ENCODE measurements at regions not wholly inside any gene's neighbourhood (a gene's known extent, or its start where the extent isn't known, plus 50 kb on each side); places are given as distances from the start of the nearest gene placed in this dataset.
A peak's percentile ranks its signal among the peaks of the same experiment; 100 is the strongest.
"Not testable (repeated sequence)": the region's sequence is repeated elsewhere in the genome, so short reads cannot be mapped to it uniquely, and the experiment has no call there.

GRCh38 chr10:52578871-52579405, 193.6 kb downstream of the MBL2 start:
- no peak for DNase-seq (ENCODE audit: low read depth)
- TF ChIP-seq POLR2A (IDR thresholded peaks at IDR 0.05; ENCODE audit: extremely low read depth, insufficient read length) (no peak), MAX (IDR thresholded peaks at IDR 0.05; ENCODE audit: low read depth, low read length) (no peak), CTCF (IDR thresholded peaks at IDR 0.05; ENCODE audit: low read depth, low read length) (no peak), MYC (IDR thresholded peaks at IDR 0.05; ENCODE audit: low read depth, low read length) (no peak)
- H3K4me3 ChIP-seq (ENCODE audit: low read depth, low read length): no peak overlapping the region

GRCh38 chr10:52581636-52582035, 190.9 kb downstream of the MBL2 start:
- DNase-seq (ENCODE audit: low read depth); H3K4me3 ChIP-seq (ENCODE audit: low read depth, low read length): not testable (repeated sequence)

- TF ChIP-seq POLR2A (IDR thresholded peaks at IDR 0.05; ENCODE audit: extremely low read depth, insufficient read length) (no peak), CTCF (IDR thresholded peaks at IDR 0.05; ENCODE audit: low read depth, low read length) (no peak), MYC (IDR thresholded peaks at IDR 0.05; ENCODE audit: low read depth, low read length) (no peak), MAX (IDR thresholded peaks at IDR 0.05; ENCODE audit: low read depth, low read length) (no peak)
- H3K4me3 ChIP-seq (ENCODE audit: low read depth, low read length): no peak overlapping the region
- no peak for DNase-seq (ENCODE audit: low read depth)
Observed at GRCh38 chr10:52583336-52583735, 189.2 kb downstream of the MBL2 start.

GRCh38 chr10:52586710-52587109, 185.9 kb downstream of the MBL2 start:
- no peak overlapping the region for H3K4me3 ChIP-seq (ENCODE audit: low read depth, low read length)
- TF ChIP-seq POLR2A (IDR thresholded peaks at IDR 0.05; ENCODE audit: extremely low read depth, insufficient read length) (no peak), MAX (IDR thresholded peaks at IDR 0.05; ENCODE audit: low read depth, low read length) (no peak), CTCF (IDR thresholded peaks at IDR 0.05; ENCODE audit: low read depth, low read length) (no peak), MYC (IDR thresholded peaks at IDR 0.05; ENCODE audit: low read depth, low read length) (no peak)
- no peak for DNase-seq (ENCODE audit: low read depth)

GRCh38 chr10:52597189-52597863, 175.3 kb downstream of the MBL2 start:
- TF ChIP-seq MYC (IDR thresholded peaks at IDR 0.05; ENCODE audit: low read depth, low read length): no peak
- no peak for TF ChIP-seq POLR2A (IDR thresholded peaks at IDR 0.05; ENCODE audit: extremely low read depth, insufficient read length)
- TF ChIP-seq MAX (IDR thresholded peaks at IDR 0.05; ENCODE audit: low read depth, low read length): no peak
- no peak for TF ChIP-seq CTCF (IDR thresholded peaks at IDR 0.05; ENCODE audit: low read depth, low read length)
- peak overlapping the region; percentile 14 for H3K4me3 ChIP-seq (ENCODE audit: low read depth, low read length)

GRCh38 chr10:52598936-52599335, 173.6 kb downstream of the MBL2 start:
- TF ChIP-seq POLR2A (IDR thresholded peaks at IDR 0.05; ENCODE audit: extremely low read depth, insufficient read length): no peak
- no peak for DNase-seq (ENCODE audit: low read depth)

More at GRCh38 chr10:52597189-52597863, 175.3 kb downstream of the MBL2 start:
- DNase-seq (ENCODE audit: low read depth): no peak

More at GRCh38 chr10:52598936-52599335, 173.6 kb downstream of the MBL2 start:
- no peak overlapping the region for H3K4me3 ChIP-seq (ENCODE audit: low read depth, low read length)

Data from NB4 (cell line).